ENCODE measurements at regions not wholly inside any gene's neighbourhood (a gene's known extent, or its start where the extent isn't known, plus 50 kb on each side); places are given as distances from the start of the nearest gene placed in this dataset.
"Not testable (repeated sequence)": the region's sequence is repeated elsewhere in the genome, so short reads cannot be mapped to it uniquely, and the experiment has no call there.

GRCh38 chr4:177494791-177495190 is 52.6 kb upstream of the AGA start:
- no peak for DNase-seq

- not testable (repeated sequence) for DNase-seq
Measured at GRCh38 chr4:177495626-177496025, 53.4 kb upstream of the AGA start.

- no peak for DNase-seq
Measured at GRCh38 chr4:177499537-177499936, 57.3 kb upstream of the AGA start.

- DNase-seq, result no peak
Measured at GRCh38 chr4:177505171-177505615, 63.0 kb upstream of the AGA start.

GRCh38 chr4:177508662-177509061 is 66.4 kb upstream of the AGA start:
- DNase-seq, result no peak

- DNase-seq, result no peak
Measured at GRCh38 chr4:177509226-177509745, 67.0 kb upstream of the AGA start.

- DNase-seq, result no peak
Measured at GRCh38 chr4:177511611-177512010, 69.4 kb upstream of the AGA start.

- no peak for DNase-seq
Measured at GRCh38 chr4:177512646-177513045, 70.4 kb upstream of the AGA start.

- DNase-seq, result no peak
Measured at GRCh38 chr4:177517862-177518261, 75.6 kb upstream of the AGA start.

- DNase-seq, result no peak
Measured at GRCh38 chr4:177519481-177520260, 77.4 kb upstream of the AGA start.

- DNase-seq, result no peak
Measured at GRCh38 chr4:177528620-177529019, 86.4 kb upstream of the AGA start.

- DNase-seq, result no peak
Measured at GRCh38 chr4:177530561-177530960, 88.3 kb upstream of the AGA start.

GRCh38 chr4:177532358-177532757 is 90.1 kb upstream of the AGA start:
- no peak for DNase-seq

- not testable (repeated sequence) for DNase-seq
Measured at GRCh38 chr4:177534841-177535240, 92.6 kb upstream of the AGA start.

GRCh38 chr4:177546745-177547144 is 104.5 kb upstream of the AGA start:
- no peak for DNase-seq

- DNase-seq, result no peak
Measured at GRCh38 chr4:177547985-177548384, 105.7 kb upstream of the AGA start.

- peak; percentile 38 for DNase-seq
Measured at GRCh38 chr4:177555007-177555574, 112.9 kb upstream of the AGA start.

- DNase-seq, result no peak
Measured at GRCh38 chr4:177557416-177557815, 115.2 kb upstream of the AGA start.

GRCh38 chr4:177558995-177559394 is 116.8 kb upstream of the AGA start:
- no peak for DNase-seq

GRCh38 chr4:177562163-177562562 is 119.9 kb upstream of the AGA start:
- DNase-seq, result no peak

- DNase-seq, result no peak
Measured at GRCh38 chr4:177562859-177563258, 120.6 kb upstream of the AGA start.

- DNase-seq, result no peak
Measured at GRCh38 chr4:177566691-177567090, 124.5 kb upstream of the AGA start.

GRCh38 chr4:177568931-177569330 is 126.7 kb upstream of the AGA start:
- no peak for DNase-seq

GRCh38 chr4:177569434-177569833 is 127.2 kb upstream of the AGA start:
- DNase-seq, result no peak

- no peak for DNase-seq
Measured at GRCh38 chr4:177573507-177573906, 131.3 kb upstream of the AGA start.
